Muscle layer of colon (tissue), 2 donors: ENCODE measurements at regions not wholly inside any gene's neighbourhood (a gene's known extent, or its start where the extent isn't known, plus 50 kb on each side); places are given as distances from the start of the nearest gene placed in this dataset.
"Not testable (repeated sequence)": the region's sequence is repeated elsewhere in the genome, so short reads cannot be mapped to it uniquely, and the experiment has no call there.

ENCODE experiments used
- H3K27ac ChIP-seq: one replicate; pipeline ENCODE4 v1.7.0; 2013; ENCODE audit warnings: low read depth, mild to moderate bottlenecking, low read length, moderate library complexity
- H3K27me3 ChIP-seq, 2 donors: one replicate each; pipeline ENCODE4 v1.7.0; 2013; ENCODE audit warnings: low read length in 2 of 2, mild to moderate bottlenecking in 2 of 2; ENCODE audit not compliant: insufficient read depth in 2 of 2, control insufficient read depth in 1 of 2
- H3K36me3 ChIP-seq: one replicate; pipeline ENCODE4 v1.7.0; 2013; ENCODE audit warnings: mild to moderate bottlenecking, low read length; ENCODE audit not compliant: insufficient read depth
- H3K4me1 ChIP-seq: one replicate; pipeline ENCODE4 v1.7.0; 2013; ENCODE audit warnings: mild to moderate bottlenecking, low read length; ENCODE audit not compliant: insufficient read depth
- H3K4me3 ChIP-seq, 2 donors: one replicate each; pipeline ENCODE4 v1.7.0; 2013; ENCODE audit warnings: low read length in 2 of 2, low read depth in 1 of 2, mild to moderate bottlenecking in 1 of 2, moderate library complexity in 1 of 2
- H3K9ac ChIP-seq: one replicate; pipeline ENCODE4 v1.7.0; 2013; ENCODE audit warnings: low read length
- H3K9me3 ChIP-seq: one replicate; pipeline ENCODE4 v1.7.0; 2013; ENCODE audit warnings: mild to moderate bottlenecking, low read length
- donor health status: abdominal sarcoma.
- donor health status: Adenocarcinoma of cecum.

GRCh38 chr9:31912636-31913035 is 471.8 kb upstream of the ACO1 start:
- no peaks in the 10 kb centered on the region for H3K36me3 ChIP-seq
- no peak overlapping the region for H3K27ac ChIP-seq
- H3K27me3 ChIP-seq = no peaks in the 10 kb centered on the region
- no peaks in the 10 kb centered on the region for H3K9me3 ChIP-seq
- H3K4me3 ChIP-seq = no peak overlapping the region
- no peaks in the 10 kb centered on the region for H3K4me1 ChIP-seq
- no peak overlapping the region for H3K9ac ChIP-seq

DNA sequence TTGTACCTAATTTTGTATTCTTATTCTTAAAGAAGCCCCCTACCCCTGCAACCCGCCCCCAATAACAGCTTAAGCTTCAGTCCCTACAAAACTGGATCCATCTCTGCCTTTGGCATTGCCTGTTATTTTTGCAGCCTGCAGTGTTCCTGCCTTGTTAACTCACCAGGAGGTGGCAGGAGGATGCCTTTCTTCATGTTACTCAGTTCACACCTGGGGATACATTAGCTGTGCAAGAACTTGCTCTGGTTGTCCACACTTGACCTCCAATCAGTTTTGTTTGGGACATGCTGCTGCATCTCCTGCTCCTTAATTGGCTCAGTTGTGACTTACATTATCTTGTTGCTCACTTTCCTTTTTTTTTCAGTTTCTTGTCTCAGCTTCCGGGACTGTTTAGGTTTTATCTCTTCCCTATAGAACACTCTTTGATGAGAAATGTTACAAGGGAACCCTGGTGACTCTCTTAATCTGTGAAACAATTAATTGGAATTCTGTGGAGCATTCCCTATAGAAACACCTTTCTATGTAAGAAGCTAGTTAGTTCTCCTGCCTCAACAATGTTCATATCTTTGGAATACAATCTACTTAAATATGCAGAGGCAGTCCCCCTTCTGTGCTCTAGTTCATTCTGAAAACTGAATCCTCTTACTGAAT is 467.7 kb upstream of the ACO1 start:
- no peak overlapping the region for H3K4me3 ChIP-seq
- no peak overlapping the region for H3K9ac ChIP-seq
- H3K27ac ChIP-seq = no peak overlapping the region
- no peaks in the 10 kb centered on the region for H3K36me3 ChIP-seq
- no peaks in the 10 kb centered on the region for H3K4me1 ChIP-seq
- no peaks in the 10 kb centered on the region for H3K27me3 ChIP-seq
- H3K9me3 ChIP-seq = no peaks in the 10 kb centered on the region

DNA sequence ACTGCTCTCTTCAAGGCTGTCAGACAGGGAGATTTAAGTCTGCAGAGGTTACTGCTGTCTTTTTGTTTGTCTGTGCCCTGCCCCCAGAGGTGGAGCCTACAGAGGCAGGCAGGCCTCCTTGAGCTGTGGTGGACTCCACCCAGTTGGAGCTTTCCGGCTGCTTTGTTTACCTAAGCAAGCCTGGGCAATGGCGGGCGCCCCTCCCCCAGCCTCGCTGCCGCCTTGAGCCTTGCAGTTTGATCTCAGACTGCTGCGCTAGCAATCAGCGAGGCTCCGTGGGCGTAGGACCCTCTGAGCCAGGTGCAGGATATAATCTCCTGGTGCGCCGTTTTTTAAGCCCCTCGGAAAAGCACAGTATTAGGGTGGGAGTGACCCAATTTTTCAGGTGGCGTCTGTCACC is 446.7 kb upstream of the ACO1 start:
- H3K9ac ChIP-seq, H3K27ac ChIP-seq, H3K4me1 ChIP-seq, H3K36me3 ChIP-seq, H3K27me3 ChIP-seq, H3K9me3 ChIP-seq, H3K4me3 ChIP-seq: not testable (repeated sequence)

- Histone ChIP-seq H3K4me3 (no peak overlapping the region), H3K27ac (no peak overlapping the region), H3K9me3 (no peaks in the 10 kb centered on the region), H3K36me3 (no peaks in the 10 kb centered on the region), H3K4me1 (no peaks in the 10 kb centered on the region), H3K9ac (no peak overlapping the region), H3K27me3 (no peaks in the 10 kb centered on the region)
Measured at GRCh38 chr9:31950756-31951155, 433.7 kb upstream of the ACO1 start.

- no peak overlapping the region for H3K27ac ChIP-seq
- no peak overlapping the region for H3K9ac ChIP-seq
- no peak overlapping the region for H3K4me3 ChIP-seq
- peaks cover 5% of the 10 kb centered on the region for H3K9me3 ChIP-seq
- no peaks in the 10 kb centered on the region for H3K27me3 ChIP-seq
- H3K36me3 ChIP-seq = no peaks in the 10 kb centered on the region
- no peaks in the 10 kb centered on the region for H3K4me1 ChIP-seq
Measured at GRCh38 chr9:31958572-31958971, 425.9 kb upstream of the ACO1 start.

GRCh38 chr9:31969552-31969951 is 414.9 kb upstream of the ACO1 start:
- H3K36me3 ChIP-seq = no peaks in the 10 kb centered on the region
- H3K9me3 ChIP-seq = no peaks in the 10 kb centered on the region
- H3K4me3 ChIP-seq = no peak overlapping the region
- H3K9ac ChIP-seq = no peak overlapping the region
- no peak overlapping the region for H3K27ac ChIP-seq
- no peaks in the 10 kb centered on the region for H3K4me1 ChIP-seq
- no peaks in the 10 kb centered on the region for H3K27me3 ChIP-seq

- H3K9ac ChIP-seq = no peak overlapping the region
- no peaks in the 10 kb centered on the region for H3K27me3 ChIP-seq
- no peak overlapping the region for H3K27ac ChIP-seq
- H3K4me3 ChIP-seq = no peak overlapping the region
- no peaks in the 10 kb centered on the region for H3K9me3 ChIP-seq
- H3K36me3 ChIP-seq = no peaks in the 10 kb centered on the region
- H3K4me1 ChIP-seq = no peaks in the 10 kb centered on the region
Measured at GRCh38 chr9:31983895-31984294, 400.5 kb upstream of the ACO1 start.

- Histone ChIP-seq H3K27ac (no peak overlapping the region), H3K9me3 (no peaks in the 10 kb centered on the region), H3K4me3 (no peak overlapping the region), H3K9ac (no peak overlapping the region), H3K27me3 (no peaks in the 10 kb centered on the region), H3K36me3 (no peaks in the 10 kb centered on the region), H3K4me1 (no peaks in the 10 kb centered on the region)
Measured at GRCh38 chr9:31996331-31996730, 388.1 kb upstream of the ACO1 start.

DNA sequence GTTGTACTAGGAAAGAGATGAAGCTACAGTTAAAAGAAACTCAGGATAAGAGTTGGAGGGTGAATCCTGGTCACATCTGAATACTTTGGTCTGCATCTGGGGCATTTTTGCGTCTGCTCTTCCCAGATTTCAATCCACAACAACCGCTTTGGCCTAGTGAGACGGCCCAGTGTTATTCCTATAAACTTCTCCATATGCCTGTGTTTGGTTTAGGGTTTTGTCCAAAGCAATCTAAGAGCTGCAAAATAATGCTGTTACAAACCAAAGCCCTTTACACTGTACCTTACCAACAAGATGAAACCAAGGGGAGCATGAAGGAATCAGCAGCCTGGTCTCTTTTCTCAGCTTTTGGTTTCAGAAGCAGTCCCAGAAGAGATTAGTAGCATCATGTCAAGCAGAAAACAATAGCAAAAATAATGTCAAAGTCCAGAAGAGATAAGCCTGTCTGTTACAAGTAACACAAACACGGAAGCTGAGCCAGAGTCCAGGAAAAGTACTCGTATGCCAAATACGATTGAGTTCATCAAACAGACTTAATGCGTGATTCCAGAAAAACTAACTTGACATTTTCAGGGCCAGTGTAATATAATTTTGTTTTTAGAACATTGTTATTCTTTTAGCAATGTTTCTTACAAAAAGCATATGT is 379.9 kb upstream of the ACO1 start:
- H3K27me3 ChIP-seq = no peaks in the 10 kb centered on the region
- H3K4me3 ChIP-seq = no peak overlapping the region
- no peaks in the 10 kb centered on the region for H3K4me1 ChIP-seq
- no peak overlapping the region for H3K27ac ChIP-seq
- H3K36me3 ChIP-seq = no peaks in the 10 kb centered on the region
- H3K9me3 ChIP-seq = no peaks in the 10 kb centered on the region
- no peak overlapping the region for H3K9ac ChIP-seq

GRCh38 chr9:32010322-32010721 is 374.1 kb upstream of the ACO1 start:
- no peaks in the 10 kb centered on the region for H3K36me3 ChIP-seq
- no peaks in the 10 kb centered on the region for H3K9me3 ChIP-seq
- no peak overlapping the region for H3K4me3 ChIP-seq
- no peaks in the 10 kb centered on the region for H3K4me1 ChIP-seq
- no peak overlapping the region for H3K9ac ChIP-seq
- H3K27ac ChIP-seq = no peak overlapping the region
- no peaks in the 10 kb centered on the region for H3K27me3 ChIP-seq

- Histone ChIP-seq H3K9me3 (no peaks in the 10 kb centered on the region), H3K4me1 (no peaks in the 10 kb centered on the region), H3K4me3 (no peak overlapping the region), H3K36me3 (no peaks in the 10 kb centered on the region), H3K27ac (no peak overlapping the region), H3K27me3 (no peaks in the 10 kb centered on the region), H3K9ac (no peak overlapping the region)
Measured at GRCh38 chr9:32011049-32011448, 373.4 kb upstream of the ACO1 start.

DNA sequence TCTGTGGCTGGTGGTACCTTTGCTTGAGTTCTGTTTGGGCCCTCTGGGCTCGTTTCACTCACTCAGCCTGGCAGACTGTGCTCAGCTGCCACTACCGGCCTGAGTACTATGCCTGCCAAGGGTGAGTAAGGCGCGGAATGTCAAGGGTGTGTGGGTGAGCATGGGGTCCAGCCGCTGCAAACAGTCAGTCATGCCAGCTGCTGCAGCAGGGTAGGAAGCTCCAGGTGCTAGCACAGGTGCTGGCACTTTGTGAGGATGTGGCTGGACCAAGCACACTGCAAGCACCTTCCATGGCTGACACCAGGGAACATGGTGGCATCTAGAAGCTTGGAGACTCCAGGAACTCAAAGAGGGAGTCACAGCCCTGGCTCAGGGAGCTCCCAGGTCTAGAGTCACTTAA is 368.6 kb upstream of the ACO1 start:
- no peaks in the 10 kb centered on the region for H3K36me3 ChIP-seq

More for the DNA sequence above, 368.6 kb upstream of the ACO1 start:
- H3K27ac ChIP-seq = no peak overlapping the region
- no peaks in the 10 kb centered on the region for H3K9me3 ChIP-seq
- H3K4me3 ChIP-seq = no peak overlapping the region
- no peaks in the 10 kb centered on the region for H3K27me3 ChIP-seq
- no peaks in the 10 kb centered on the region for H3K4me1 ChIP-seq
- no peak overlapping the region for H3K9ac ChIP-seq
